ENCODE measurements at regions not wholly inside any gene's neighbourhood (a gene's known extent, or its start where the extent isn't known, plus 50 kb on each side); places are given as distances from the start of the nearest gene placed in this dataset.

DNA sequence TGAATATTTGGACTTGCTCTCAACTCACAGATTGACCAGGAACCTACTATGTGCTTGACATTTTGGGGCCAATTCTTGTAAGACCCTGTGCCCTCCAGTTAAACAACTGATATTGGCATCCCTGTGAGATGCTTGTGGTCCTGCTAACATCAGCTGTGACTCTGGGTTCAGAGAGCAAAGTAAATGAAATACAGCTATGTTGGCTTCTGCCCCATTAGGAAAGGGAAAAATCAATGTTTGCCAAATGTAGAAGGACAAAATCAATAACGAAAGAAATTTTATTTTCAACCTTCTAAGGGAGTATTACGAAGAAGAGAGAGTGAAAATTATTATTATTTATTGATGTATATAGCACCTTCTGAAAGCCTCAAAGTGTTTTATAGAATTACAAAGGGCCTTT lies 266.9 kb upstream of the ARID1B start:
- Histone ChIP-seq H3K4me3 (no peak overlapping the region), H3K9me3 (ENCODE audit: low read depth) (no peaks in the 10 kb centered on the region), H3K27ac (no peak overlapping the region), H3K36me3 (no peaks in the 10 kb centered on the region), H3K27me3 (no peaks in the 10 kb centered on the region), H3K4me1 (ENCODE audit: low read depth) (no peaks in the 10 kb centered on the region)
- no peak for DNase-seq (ENCODE audit: low read depth in 1 of 2, low spot score in 1 of 2)
- TF ChIP-seq, protein P1, sequence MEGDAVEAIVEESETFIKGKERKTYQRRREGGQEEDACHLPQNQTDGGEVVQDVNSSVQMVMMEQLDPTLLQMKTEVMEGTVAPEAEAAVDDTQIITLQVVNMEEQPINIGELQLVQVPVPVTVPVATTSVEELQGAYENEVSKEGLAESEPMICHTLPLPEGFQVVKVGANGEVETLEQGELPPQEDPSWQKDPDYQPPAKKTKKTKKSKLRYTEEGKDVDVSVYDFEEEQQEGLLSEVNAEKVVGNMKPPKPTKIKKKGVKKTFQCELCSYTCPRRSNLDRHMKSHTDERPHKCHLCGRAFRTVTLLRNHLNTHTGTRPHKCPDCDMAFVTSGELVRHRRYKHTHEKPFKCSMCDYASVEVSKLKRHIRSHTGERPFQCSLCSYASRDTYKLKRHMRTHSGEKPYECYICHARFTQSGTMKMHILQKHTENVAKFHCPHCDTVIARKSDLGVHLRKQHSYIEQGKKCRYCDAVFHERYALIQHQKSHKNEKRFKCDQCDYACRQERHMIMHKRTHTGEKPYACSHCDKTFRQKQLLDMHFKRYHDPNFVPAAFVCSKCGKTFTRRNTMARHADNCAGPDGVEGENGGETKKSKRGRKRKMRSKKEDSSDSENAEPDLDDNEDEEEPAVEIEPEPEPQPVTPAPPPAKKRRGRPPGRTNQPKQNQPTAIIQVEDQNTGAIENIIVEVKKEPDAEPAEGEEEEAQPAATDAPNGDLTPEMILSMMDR (IDR thresholded peaks at IDR 0.05; ENCODE audit: low read depth, low read length), result no peak

DNA sequence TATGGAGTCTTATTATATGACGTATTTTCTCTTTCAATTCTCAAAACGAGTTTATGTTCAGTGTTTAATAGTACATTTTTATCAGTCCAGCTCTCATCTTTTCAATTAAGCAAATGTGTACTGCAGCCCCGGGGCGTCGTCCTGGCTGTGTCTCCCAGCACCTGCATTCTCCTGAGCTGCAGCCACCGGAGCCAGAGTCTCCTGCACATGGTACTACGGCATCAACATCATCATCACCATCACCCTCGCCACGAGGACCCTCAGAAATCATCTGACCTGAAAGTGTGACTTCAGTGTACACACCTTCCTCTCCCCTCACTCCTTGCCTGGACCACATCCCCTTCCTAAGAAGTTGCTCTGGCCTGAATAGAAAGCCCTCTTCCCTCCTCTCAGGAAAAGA lies 267.7 kb upstream of the ARID1B start:
- Histone ChIP-seq H3K27me3 (no peaks in the 10 kb centered on the region), H3K9me3 (ENCODE audit: low read depth) (no peaks in the 10 kb centered on the region), H3K4me1 (ENCODE audit: low read depth) (no peaks in the 10 kb centered on the region), H3K36me3 (no peaks in the 10 kb centered on the region), H3K27ac (no peak overlapping the region), H3K4me3 (no peak overlapping the region)
- TF ChIP-seq, protein P1 (IDR thresholded peaks at IDR 0.05; ENCODE audit: low read depth, low read length), result no peak
- DNase-seq (ENCODE audit: low read depth in 1 of 2, low spot score in 1 of 2), result no peak

DNA sequence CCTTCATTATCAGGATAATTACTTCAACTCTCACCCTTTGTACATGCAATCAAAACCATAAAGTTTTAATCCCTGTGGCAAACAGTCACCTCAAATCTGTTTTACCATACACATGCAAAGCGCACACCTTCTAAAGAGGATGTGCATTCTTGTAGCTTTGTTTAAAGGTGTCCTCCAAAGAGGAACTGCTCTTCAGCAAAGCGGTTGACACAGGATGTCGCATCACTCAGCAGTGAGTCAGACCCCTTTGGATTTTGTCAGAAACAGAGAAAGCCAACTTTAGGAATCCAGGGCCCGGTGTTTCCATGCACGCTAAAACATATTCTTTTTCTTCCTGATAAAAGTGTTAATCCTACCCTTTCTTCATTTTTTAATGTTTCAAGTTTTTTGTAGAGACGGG lies 268.3 kb upstream of the ARID1B start:
- H3K9me3 ChIP-seq (ENCODE audit: low read depth), result no peaks in the 10 kb centered on the region
- H3K4me1 ChIP-seq (ENCODE audit: low read depth), result no peaks in the 10 kb centered on the region
- no peak overlapping the region for H3K4me3 ChIP-seq
- no peak for DNase-seq (ENCODE audit: low read depth in 1 of 2, low spot score in 1 of 2)
- no peaks in the 10 kb centered on the region for H3K36me3 ChIP-seq
- TF ChIP-seq, protein P1 (IDR thresholded peaks at IDR 0.05; ENCODE audit: low read depth, low read length), result no peak
- H3K27me3 ChIP-seq, result no peaks in the 10 kb centered on the region
- H3K27ac ChIP-seq, result no peak overlapping the region

DNA sequence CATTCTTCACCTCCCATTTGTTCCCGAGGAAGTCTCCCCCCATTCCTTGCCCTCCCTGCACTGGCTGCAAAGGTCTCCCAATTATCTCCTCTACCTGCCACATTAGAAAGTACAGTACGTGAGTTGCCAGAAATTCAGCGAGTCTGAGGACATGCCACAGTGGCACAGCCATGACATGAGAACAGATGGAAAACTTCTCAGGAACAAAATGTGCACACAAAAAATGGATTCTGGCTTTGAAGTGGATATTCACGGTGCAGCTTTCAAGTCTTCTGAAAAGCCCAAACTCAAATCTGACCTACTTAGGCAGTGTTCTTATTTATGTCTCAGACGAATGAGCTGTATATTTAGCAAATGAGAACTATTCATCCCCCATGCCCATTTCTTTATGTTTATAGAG lies 269.1 kb upstream of the ARID1B start:
- H3K4me1 ChIP-seq (ENCODE audit: low read depth), result no peaks in the 10 kb centered on the region
- H3K4me3 ChIP-seq, result no peak overlapping the region
- H3K9me3 ChIP-seq (ENCODE audit: low read depth), result no peaks in the 10 kb centered on the region
- DNase-seq (ENCODE audit: low read depth in 1 of 2, low spot score in 1 of 2), result no peak
- H3K36me3 ChIP-seq, result no peaks in the 10 kb centered on the region
- H3K27ac ChIP-seq, result no peak overlapping the region
- H3K27me3 ChIP-seq, result no peaks in the 10 kb centered on the region
- TF ChIP-seq, protein P1 (IDR thresholded peaks at IDR 0.05; ENCODE audit: low read depth, low read length), result no peak

DNA sequence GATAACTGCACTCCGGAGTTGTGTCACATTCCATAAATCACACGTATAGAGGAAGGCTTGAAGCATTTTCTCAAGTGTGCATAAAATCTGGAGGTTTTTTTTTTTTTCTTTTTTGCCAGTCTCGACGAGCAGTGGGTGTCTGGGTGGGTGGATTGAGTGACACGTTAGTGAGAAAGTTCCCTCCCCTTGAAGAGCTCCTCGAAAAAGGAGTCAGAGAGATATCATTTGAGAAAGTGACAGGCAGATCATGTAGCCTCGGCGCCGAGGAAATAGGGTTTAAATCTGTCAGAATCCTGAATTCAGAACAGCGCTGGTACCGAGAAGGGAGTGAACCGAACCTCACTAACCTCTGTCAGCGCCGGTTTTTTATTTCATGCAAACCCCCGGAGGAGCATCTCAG lies 269.5 kb upstream of the ARID1B start:
- no peaks in the 10 kb centered on the region for H3K36me3 ChIP-seq
- DNase-seq (ENCODE audit: low read depth in 1 of 2, low spot score in 1 of 2), result no peak
- no peaks in the 10 kb centered on the region for H3K9me3 ChIP-seq (ENCODE audit: low read depth)
- no peak overlapping the region for H3K27ac ChIP-seq
- H3K4me3 ChIP-seq, result no peak overlapping the region
- H3K4me1 ChIP-seq (ENCODE audit: low read depth), result no peaks in the 10 kb centered on the region
- TF ChIP-seq, protein P1 (IDR thresholded peaks at IDR 0.05; ENCODE audit: low read depth, low read length), result no peak
- no peaks in the 10 kb centered on the region for H3K27me3 ChIP-seq

DNA sequence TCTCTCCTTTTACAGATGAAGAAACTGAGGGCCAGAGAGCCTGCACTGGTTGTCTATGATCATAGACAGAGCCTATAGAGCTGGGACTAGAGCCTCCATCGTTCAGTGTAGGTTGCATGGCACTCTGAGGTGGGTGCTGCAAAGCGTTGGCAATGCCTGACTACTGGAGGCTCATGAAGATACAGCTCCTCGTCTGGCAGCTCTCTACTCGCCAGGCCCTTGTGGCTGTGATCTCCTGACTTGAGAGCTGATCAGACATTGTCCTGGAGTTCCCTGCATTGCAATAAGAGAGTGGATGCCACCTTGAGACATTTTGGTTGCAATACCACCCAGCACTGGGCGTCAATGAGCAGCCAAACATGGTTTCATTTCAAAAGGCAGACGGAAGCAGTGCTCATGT lies 270.1 kb upstream of the ARID1B start:
- no peaks in the 10 kb centered on the region for H3K27me3 ChIP-seq
- no peak overlapping the region for H3K4me3 ChIP-seq
- H3K9me3 ChIP-seq (ENCODE audit: low read depth), result no peaks in the 10 kb centered on the region
- no peaks in the 10 kb centered on the region for H3K36me3 ChIP-seq
- H3K27ac ChIP-seq, result no peak overlapping the region
- TF ChIP-seq, protein P1 (IDR thresholded peaks at IDR 0.05; ENCODE audit: low read depth, low read length), result no peak
- no peaks in the 10 kb centered on the region for H3K4me1 ChIP-seq (ENCODE audit: low read depth)
- no peak for DNase-seq (ENCODE audit: low read depth in 1 of 2, low spot score in 1 of 2)
